Skeletal muscle tissue (tissue), 3 donors: ENCODE measurements at regions not wholly inside any gene's neighbourhood (a gene's known extent, or its start where the extent isn't known, plus 50 kb on each side); places are given as distances from the start of the nearest gene placed in this dataset.
"Not testable (repeated sequence)": the region's sequence is repeated elsewhere in the genome, so short reads cannot be mapped to it uniquely, and the experiment has no call there.

Source experiments
- H3K27ac ChIP-seq: one replicate; pipeline ENCODE4 v1.7.0; 2013; ENCODE audit warnings: mild to moderate bottlenecking, low read depth, low read length, inconsistent platforms
- H3K27me3 ChIP-seq, 3 donors: one replicate each; pipeline ENCODE4 v1.7.0; 2013; ENCODE audit warnings: low read length in 3 of 3; ENCODE audit not compliant: control insufficient read depth in 3 of 3, insufficient read depth in 3 of 3
- H3K36me3 ChIP-seq, 3 donors: one replicate each; pipeline ENCODE4 v1.7.0; 2013; ENCODE audit warnings: low read length in 3 of 3; ENCODE audit not compliant: control insufficient read depth in 3 of 3, insufficient read depth in 3 of 3
- H3K4me1 ChIP-seq, 3 donors: one replicate each; pipeline ENCODE4 v1.7.0; 2013; ENCODE audit warnings: low read length in 3 of 3, mild to moderate bottlenecking in 3 of 3; ENCODE audit not compliant: control insufficient read depth in 3 of 3, insufficient read depth in 3 of 3
- H3K4me3 ChIP-seq, 3 donors: one replicate each; pipeline ENCODE4 v1.7.0; 2013; ENCODE audit warnings: low read length in 3 of 3
- H3K9ac ChIP-seq, 3 donors: one replicate each; pipeline ENCODE4 v1.7.0; 2013; ENCODE audit warnings: low read length in 3 of 3, mild to moderate bottlenecking in 3 of 3, moderate library complexity in 2 of 3, low read depth in 1 of 3
- H3K9me3 ChIP-seq, 3 donors: one replicate each; pipeline ENCODE4 v1.7.0; 2013; ENCODE audit warnings: low read length in 3 of 3; ENCODE audit not compliant: control insufficient read depth in 3 of 3
- donor health status: Osteomylitis.

GRCh38 chrX:40933132-40933705 lies 152.0 kb upstream of the USP9X start:
- Histone ChIP-seq H3K4me3 (peak overlapping the region in 2 of 3 donors; percentile 22 to 43), H3K27ac (peak overlapping the region; percentile 33), H3K27me3 (peaks cover 0 to 4% (median 0%) of the 10 kb centered on the region in 3 donors), H3K4me1 (peaks cover 4 to 7% (median 6%) of the 10 kb centered on the region in 3 donors), H3K36me3 (no peaks in the 10 kb centered on the region), H3K9ac (peak overlapping the region in 1 of 3 donors; percentile 19), H3K9me3 (no peaks in the 10 kb centered on the region)

- no peaks in the 10 kb centered on the region for H3K36me3 ChIP-seq
- H3K9me3 ChIP-seq: no peaks in the 10 kb centered on the region
- H3K4me1 ChIP-seq: peaks cover 4 to 7% (median 6%) of the 10 kb centered on the region in 3 donors
- peak overlapping the region in 2 of 3 donors; percentile 22 to 43 for H3K4me3 ChIP-seq
- peaks cover 0 to 4% (median 0%) of the 10 kb centered on the region in 3 donors for H3K27me3 ChIP-seq
- H3K27ac ChIP-seq: peak overlapping the region; percentile 33
- no peak overlapping the region for H3K9ac ChIP-seq
Measured at GRCh38 chrX:40933706-40934425, 151.4 kb upstream of the USP9X start.

GRCh38 chrX:40936827-40937226 lies 148.4 kb upstream of the USP9X start:
- Histone ChIP-seq H3K27ac (no peak overlapping the region), H3K4me3 (no peak overlapping the region), H3K36me3 (no peaks in the 10 kb centered on the region), H3K9ac (no peak overlapping the region), H3K4me1 (peaks cover 4 to 7% (median 5%) of the 10 kb centered on the region in 3 donors), H3K9me3 (no peaks in the 10 kb centered on the region), H3K27me3 (peaks cover 0 to 3% (median 0%) of the 10 kb centered on the region in 3 donors)

GRCh38 chrX:40938423-40938822 lies 146.8 kb upstream of the USP9X start:
- H3K9me3 ChIP-seq: no peaks in the 10 kb centered on the region
- H3K4me3 ChIP-seq: no peak overlapping the region
- H3K4me1 ChIP-seq: no peaks in the 10 kb centered on the region
- no peaks in the 10 kb centered on the region for H3K36me3 ChIP-seq
- H3K27me3 ChIP-seq: no peaks in the 10 kb centered on the region
- no peak overlapping the region for H3K27ac ChIP-seq
- no peak overlapping the region for H3K9ac ChIP-seq

GRCh38 chrX:40943093-40943641 lies 142.1 kb upstream of the USP9X start:
- Histone ChIP-seq H3K9ac (no peak overlapping the region), H3K27me3 (no peaks in the 10 kb centered on the region), H3K9me3 (no peaks in the 10 kb centered on the region), H3K36me3 (no peaks in the 10 kb centered on the region), H3K27ac (no peak overlapping the region), H3K4me3 (no peak overlapping the region), H3K4me1 (peaks cover 0 to 2% (median 2%) of the 10 kb centered on the region in 3 donors)

GRCh38 chrX:40945361-40945713 lies 139.9 kb upstream of the USP9X start:
- H3K27ac ChIP-seq: peak overlapping the region; percentile 68
- peaks cover 0 to 2% (median 2%) of the 10 kb centered on the region in 3 donors for H3K4me1 ChIP-seq
- peak overlapping the region in 2 of 3 donors; percentile 43 to 56 for H3K9ac ChIP-seq
- H3K36me3 ChIP-seq: no peaks in the 10 kb centered on the region
- H3K27me3 ChIP-seq: no peaks in the 10 kb centered on the region
- H3K4me3 ChIP-seq: no peak overlapping the region
- no peaks in the 10 kb centered on the region for H3K9me3 ChIP-seq

GRCh38 chrX:40947276-40947675 lies 138.0 kb upstream of the USP9X start:
- H3K9me3 ChIP-seq: no peaks in the 10 kb centered on the region
- no peaks in the 10 kb centered on the region for H3K27me3 ChIP-seq
- no peak overlapping the region for H3K4me3 ChIP-seq
- no peaks in the 10 kb centered on the region for H3K36me3 ChIP-seq
- no peak overlapping the region for H3K27ac ChIP-seq
- no peak overlapping the region for H3K9ac ChIP-seq
- peaks cover 0 to 2% (median 2%) of the 10 kb centered on the region in 3 donors for H3K4me1 ChIP-seq

GRCh38 chrX:40949071-40949470 lies 136.2 kb upstream of the USP9X start:
- Histone ChIP-seq H3K27ac (no peak overlapping the region), H3K9ac (no peak overlapping the region), H3K36me3 (no peaks in the 10 kb centered on the region), H3K9me3 (no peaks in the 10 kb centered on the region), H3K27me3 (no peaks in the 10 kb centered on the region), H3K4me1 (peaks cover 0 to 2% (median 2%) of the 10 kb centered on the region in 3 donors), H3K4me3 (no peak overlapping the region)

- H3K4me1 ChIP-seq: peaks cover 0 to 2% (median 2%) of the 10 kb centered on the region in 3 donors
- no peaks in the 10 kb centered on the region for H3K9me3 ChIP-seq
- H3K27me3 ChIP-seq: no peaks in the 10 kb centered on the region
Measured at GRCh38 chrX:40950546-40950945, 134.7 kb upstream of the USP9X start.

GRCh38 chrX:40951407-40951806 lies 133.8 kb upstream of the USP9X start:
- not testable (repeated sequence) for H3K27me3 ChIP-seq, H3K4me3 ChIP-seq, H3K36me3 ChIP-seq, H3K9ac ChIP-seq, H3K4me1 ChIP-seq, H3K27ac ChIP-seq, H3K9me3 ChIP-seq

More at GRCh38 chrX:40950546-40950945, 134.7 kb upstream of the USP9X start:
- no peak overlapping the region for H3K9ac ChIP-seq
- no peaks in the 10 kb centered on the region for H3K36me3 ChIP-seq
- H3K4me3 ChIP-seq: no peak overlapping the region
- H3K27ac ChIP-seq: no peak overlapping the region
